M059J (cell line): ENCODE measurements at regions not wholly inside any gene's neighbourhood (a gene's known extent, or its start where the extent isn't known, plus 50 kb on each side); places are given as distances from the start of the nearest gene placed in this dataset.

Experiments
- DNase-seq: peaks from one replicate; pipeline ENCODE4 v3.0.0-alpha.2; 2012; ENCODE audit warnings: low read depth

DNA sequence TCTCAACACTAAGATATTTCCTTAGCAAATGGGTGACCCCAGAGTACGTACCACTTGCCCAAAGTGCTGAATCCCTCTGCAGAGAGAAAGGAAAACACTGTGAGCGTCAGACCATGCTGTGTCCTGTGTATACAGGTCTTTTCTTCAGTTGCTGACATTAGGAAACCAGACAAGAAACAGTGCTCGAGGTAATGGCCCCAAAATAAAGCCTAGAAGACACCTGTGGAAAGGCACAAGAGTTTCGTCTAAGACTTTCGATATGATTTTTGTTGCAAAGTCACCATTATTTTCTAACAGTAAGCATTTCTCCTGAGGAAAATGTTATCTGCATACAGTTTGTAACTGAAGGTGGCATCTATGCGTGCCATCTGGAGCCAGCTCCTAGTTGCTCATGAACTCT lies 62.0 kb upstream of the SIMC1 start:
- no peak for DNase-seq

- DNase-seq: no peak
These were observed 59.4 kb upstream of the SIMC1 start for GRCh38 chr5:176178789-176179188.

DNA sequence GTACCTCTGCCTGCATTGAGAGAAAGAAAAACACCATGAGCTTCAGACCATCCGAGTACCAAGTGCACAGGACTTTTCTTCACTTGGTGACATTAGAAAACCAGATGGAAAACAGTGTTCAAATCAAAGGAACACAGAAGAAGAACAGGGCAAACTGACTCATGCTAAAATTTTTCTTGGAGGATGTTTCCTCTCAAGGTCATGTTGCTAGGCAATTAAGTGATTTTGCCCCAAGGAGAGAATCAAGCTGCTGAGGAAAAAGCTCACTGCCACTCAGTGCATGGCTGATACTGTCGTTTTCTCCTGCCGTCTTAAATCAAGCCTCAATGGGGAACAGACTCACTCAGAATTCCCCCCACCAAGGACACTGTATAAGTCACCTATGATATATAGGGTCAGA lies 57.9 kb upstream of the SIMC1 start:
- peak; percentile 40 for DNase-seq

- no peak for DNase-seq
These were observed 57.4 kb upstream of the SIMC1 start for GRCh38 chr5:176180781-176181180.

- DNase-seq: no peak
These were observed 56.9 kb upstream of the SIMC1 start for GRCh38 chr5:176181271-176181855.

GRCh38 chr5:176183321-176184074 lies 54.7 kb upstream of the SIMC1 start:
- no peak for DNase-seq

- no peak for DNase-seq
These were observed 53.6 kb upstream of the SIMC1 start for GRCh38 chr5:176184608-176185132.

DNA sequence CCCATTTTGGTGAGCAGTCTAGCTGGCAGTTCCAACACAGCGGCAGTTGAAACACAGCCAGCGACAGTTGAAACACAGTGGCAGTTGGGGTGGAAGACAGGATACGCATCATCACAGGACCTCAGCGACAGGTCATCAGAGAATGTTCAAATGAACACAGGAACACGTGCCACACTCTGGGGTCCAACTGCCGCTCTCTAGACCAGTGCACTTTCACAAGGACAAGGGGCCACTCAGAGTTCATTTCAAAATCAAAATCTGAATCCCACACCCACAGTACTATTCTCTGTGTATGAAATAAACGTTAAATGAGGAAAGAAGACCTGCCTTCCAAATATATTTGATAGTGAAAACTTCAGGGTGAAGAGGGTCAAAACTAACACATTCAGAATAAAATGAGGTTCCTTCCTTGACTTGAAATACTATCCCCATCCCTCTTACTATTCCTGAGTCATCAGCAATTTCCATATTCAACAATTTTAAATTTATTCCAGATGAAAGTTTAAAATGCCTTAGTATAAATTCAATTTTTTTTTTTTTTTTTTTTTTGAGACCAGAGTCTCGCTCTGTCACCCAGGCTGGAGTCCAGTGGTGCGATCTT lies 53.0 kb upstream of the SIMC1 start:
- DNase-seq: peak; percentile 37

- DNase-seq: no peak
These were observed 52.1 kb upstream of the SIMC1 start for GRCh38 chr5:176186107-176186506.

GRCh38 chr5:176187276-176188062 lies 50.8 kb upstream of the SIMC1 start:
- no peak for DNase-seq

GRCh38 chr5:176188085-176188484 lies 50.1 kb upstream of the SIMC1 start:
- DNase-seq: no peak
